CD14-positive monocyte (primary cell): ENCODE measurements at regions not wholly inside any gene's neighbourhood (a gene's known extent, or its start where the extent isn't known, plus 50 kb on each side); places are given as distances from the start of the nearest gene placed in this dataset.

Experiments used
- DNase-seq, 3 donors: peaks; one replicate each; pipeline ENCODE4 v3.0.0-alpha.2; 2011 to 2022
- H2AFZ ChIP-seq: 2 replicates; pipeline ENCODE4 v1.6.0; 2012; ENCODE audit warnings: mild to moderate bottlenecking, low read depth, low read length, inconsistent platforms; ENCODE audit not compliant: insufficient read depth, poor library complexity, severe bottlenecking
- H3K27ac ChIP-seq, 2 donors: 1 replicate in 1 of 2; 2 replicates in 1 of 2; pipeline ENCODE4 v1.5.1; 2012 to 2013; ENCODE audit warnings: low read length in 2 of 2, control low read depth in 1 of 2, inconsistent platforms in 1 of 2, low read depth in 1 of 2, mild to moderate bottlenecking in 1 of 2
- H3K27me3 ChIP-seq, 2 donors: one replicate each; pipeline versions ENCODE4 v1.6.0 to v1.6.1; 2011 to 2013; ENCODE audit warnings: low read length in 2 of 2; ENCODE audit not compliant: control insufficient read depth in 2 of 2, insufficient read depth in 2 of 2
- H3K36me3 ChIP-seq, 2 donors: replicated peaks in 1 of 2; 1 replicate in 1 of 2; 2 replicates in 1 of 2; pipeline versions ENCODE4 v1.5.1 to v1.6.1; 2012 to 2013; ENCODE audit warnings: low read length in 2 of 2, control low read depth in 1 of 2, inconsistent platforms in 1 of 2, mild to moderate bottlenecking in 1 of 2; ENCODE audit not compliant: insufficient read depth in 2 of 2, control insufficient read depth in 1 of 2
- H3K4me1 ChIP-seq, 2 donors: 1 replicate in 1 of 2; 2 replicates in 1 of 2; pipeline versions ENCODE4 v1.5.1 to v1.6.1; 2012 to 2013; ENCODE audit warnings: low read length in 2 of 2, control low read depth in 1 of 2, inconsistent platforms in 1 of 2, mild to moderate bottlenecking in 1 of 2, moderate library complexity in 1 of 2; ENCODE audit not compliant: insufficient read depth in 2 of 2, control insufficient read depth in 1 of 2
- H3K4me2 ChIP-seq: replicated peaks from 2 replicates; pipeline ENCODE3; 2012; ENCODE audit warnings: low read length, moderate library complexity, mild to moderate bottlenecking; ENCODE audit not compliant: poor library complexity, severe bottlenecking; ENCODE audit errors: extremely low read depth
- H3K4me3 ChIP-seq, 3 experiments: fragments of 200-600 bp in 1 of 3; sonication (generic) in 1 of 3; replicated peaks in 1 of 3; 1 replicate in 2 of 3; 2 replicates in 1 of 3; pipeline ENCODE4 v1.5.1; 2011 to 2013; ENCODE audit warnings: low read length in 3 of 3, mild to moderate bottlenecking in 3 of 3, control low read depth in 2 of 3, low read depth in 2 of 3, inconsistent platforms in 1 of 3, moderate library complexity in 1 of 3
- H3K79me2 ChIP-seq: 2 replicates; pipeline ENCODE4 v1.6.0; 2012; ENCODE audit warnings: mild to moderate bottlenecking, control low read depth, inconsistent platforms, low read length, moderate library complexity; ENCODE audit not compliant: insufficient read depth
- H3K9ac ChIP-seq: 2 replicates; pipeline ENCODE4 v1.6.0; 2017; ENCODE audit warnings: low read length, mild to moderate bottlenecking; ENCODE audit not compliant: insufficient read depth, poor library complexity, severe bottlenecking
- H3K9me3 ChIP-seq, 2 donors: replicated peaks in 1 of 2; 1 replicate in 1 of 2; 2 replicates in 1 of 2; pipeline versions ENCODE4 v1.5.1 to v1.6.1; 2012 to 2013; ENCODE audit warnings: low read length in 2 of 2, control low read depth in 1 of 2; ENCODE audit not compliant: control insufficient read depth in 1 of 2, insufficient read depth in 1 of 2
- H4K20me1 ChIP-seq: 2 replicates; pipeline ENCODE4 v1.6.0; 2012; ENCODE audit warnings: mild to moderate bottlenecking, low read length, control low read depth, moderate library complexity; ENCODE audit not compliant: insufficient read depth
- H3K27ac Mint-ChIP-seq, 7 donors: one replicate each; pipeline ENCODE4 v1.8.0; 2020; ENCODE audit warnings: mild to moderate bottlenecking in 7 of 7, mixed read lengths in 7 of 7, moderate library complexity in 6 of 7, inconsistent platforms in 2 of 7
- H3K27me3 Mint-ChIP-seq, 3 donors: one replicate each; pipeline ENCODE4 v1.8.0; 2021 to 2022; ENCODE audit warnings: low read depth in 3 of 3, mild to moderate bottlenecking in 3 of 3, mixed read lengths in 3 of 3, moderate library complexity in 3 of 3, inconsistent platforms in 1 of 3
- H3K36me3 Mint-ChIP-seq, 2 donors: one replicate each; pipeline ENCODE4 v1.8.0; 2020; ENCODE audit warnings: mixed read lengths in 2 of 2, inconsistent platforms in 1 of 2, mild to moderate bottlenecking in 1 of 2
- H3K4me1 Mint-ChIP-seq: one replicate; pipeline ENCODE4 v1.8.0; 2020; ENCODE audit warnings: mild to moderate bottlenecking, mixed read lengths
- H3K4me3 Mint-ChIP-seq, 2 donors: one replicate each; pipeline ENCODE4 v1.8.0; 2020; ENCODE audit warnings: mild to moderate bottlenecking in 2 of 2, mixed read lengths in 2 of 2, moderate library complexity in 1 of 2
- H3K9me3 Mint-ChIP-seq, 7 donors: one replicate each; pipeline ENCODE4 v1.8.0; 2020 to 2022; ENCODE audit warnings: mixed read lengths in 7 of 7, mild to moderate bottlenecking in 6 of 7, moderate library complexity in 6 of 7, inconsistent platforms in 2 of 7
- CTCF ChIP-seq: fragments of 200-600 bp; IDR thresholded peaks from one replicate; pipeline ENCODE4 v1.8.0; 2022; ENCODE audit warnings: antibody characterized with exemption, mild to moderate bottlenecking
- WGBS: methylation state at CpG from one replicate; pipeline ENCODE4 v1.1.5; 2013; ENCODE audit warnings: missing lambda C conversion rate; ENCODE audit not compliant: insufficient coverage; 5-methylcytosine and 5-hydroxymethylcytosine counted together
- intact Hi-C, 2 donors: fragments of 100-400 bp; cut with micrococcal nuclease; formaldehyde crosslinking; loops; one replicate each; pipeline versions ENCODE4 v1.15.0 to v1.15.1; 2023

GRCh38 chrX:131801911-131802310 is 221.2 kb upstream of the STK26 start:
- no peak overlapping the region for H2AFZ ChIP-seq
- Mint-ChIP-seq H3K27ac (peak overlapping the region in 1 of 7 donors; percentile 27), H3K27me3 (peaks cover 0 to 29% (median 1%) of the 10 kb centered on the region in 3 donors), H3K36me3 (no peaks in the 10 kb centered on the region), H3K4me1 (no peaks in the 10 kb centered on the region), H3K9me3 (peaks cover 0 to 2% (median 0%) of the 10 kb centered on the region in 7 donors), H3K4me3 (no peak overlapping the region)
- intact Hi-C loops, result no loop called here
- peaks cover 0 to 21% of the 10 kb centered on the region in 2 donors for H3K27me3 ChIP-seq
- no peak overlapping the region for H3K9ac ChIP-seq
- no peak overlapping the region for H3K4me3 ChIP-seq
- H3K79me2 ChIP-seq, result no peaks in the 10 kb centered on the region
- no peaks in the 10 kb centered on the region for H4K20me1 ChIP-seq
- H3K4me2 ChIP-seq, result no peak overlapping the region
- H3K9me3 ChIP-seq, result no peaks in the 10 kb centered on the region
- H3K4me1 ChIP-seq, result peaks cover 0 to 10% of the 10 kb centered on the region in 2 donors
- no peak overlapping the region for H3K27ac ChIP-seq
- no peaks in the 10 kb centered on the region for H3K36me3 ChIP-seq
- no CpG with 5 or more reads among the region's 2 CpGs for WGBS
- TF ChIP-seq CTCF, result no peak
- DNase-seq, result no peak

GRCh38 chrX:131802836-131803626 is 220.1 kb upstream of the STK26 start:
- peak; percentile 37 for TF ChIP-seq CTCF

More at GRCh38 chrX:131802836-131803626, 220.1 kb upstream of the STK26 start:
- Mint-ChIP-seq H3K27ac (peak overlapping the region in 2 of 7 donors; percentile 66 to 69), H3K9me3 (peaks cover 0 to 2% (median 0%) of the 10 kb centered on the region in 7 donors), H3K4me1 (no peaks in the 10 kb centered on the region), H3K36me3 (no peaks in the 10 kb centered on the region), H3K4me3 (no peak overlapping the region), H3K27me3 (peaks cover 0 to 31% (median 1%) of the 10 kb centered on the region in 3 donors)
- Histone ChIP-seq H3K4me2 (peak overlapping the region; percentile 78), H3K36me3 (no peaks in the 10 kb centered on the region), H3K9ac (no peak overlapping the region), H3K9me3 (no peaks in the 10 kb centered on the region), H3K4me3 (peak overlapping the region in 2 of 3 experiments; percentile 29 to 79), H4K20me1 (no peaks in the 10 kb centered on the region), H2AFZ (peak overlapping the region; percentile 69), H3K27ac (no peak overlapping the region), H3K79me2 (no peaks in the 10 kb centered on the region), H3K27me3 (peaks cover 0 to 11% of the 10 kb centered on the region in 2 donors), H3K4me1 (peaks cover 0 to 10% of the 10 kb centered on the region in 2 donors)
- DNase-seq, result peak in 2 of 3 donors; percentile 5 to 67
- WGBS, result 98% methylated on average over 6 of the region's 19 CpGs
- intact Hi-C loops, result no loop called here
